ENCODE measurements at regions not wholly inside any gene's neighbourhood (a gene's known extent, or its start where the extent isn't known, plus 50 kb on each side); places are given as distances from the start of the nearest gene placed in this dataset.

DNA sequence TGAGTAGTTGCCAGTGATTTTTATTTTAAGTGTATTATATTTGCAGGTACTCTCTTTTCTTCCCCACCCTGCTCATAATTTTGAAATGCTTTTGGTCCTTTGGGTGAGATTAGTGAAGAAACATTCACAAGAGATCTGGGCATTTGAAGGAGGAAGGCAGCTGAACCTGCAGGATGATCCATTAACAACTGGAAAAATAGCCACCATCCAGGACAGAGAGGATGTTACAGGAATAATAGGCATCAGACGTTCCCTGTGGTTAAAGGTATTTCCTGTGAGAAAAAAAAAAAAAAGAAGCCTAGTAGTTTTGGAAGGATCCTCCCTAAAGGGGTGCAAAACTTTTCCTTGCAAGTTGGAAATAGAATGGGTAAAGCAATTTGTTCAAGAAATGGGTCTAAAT, 145.3 kb downstream of the SLC38A4 start:
- TF ChIP-seq, protein P1, sequence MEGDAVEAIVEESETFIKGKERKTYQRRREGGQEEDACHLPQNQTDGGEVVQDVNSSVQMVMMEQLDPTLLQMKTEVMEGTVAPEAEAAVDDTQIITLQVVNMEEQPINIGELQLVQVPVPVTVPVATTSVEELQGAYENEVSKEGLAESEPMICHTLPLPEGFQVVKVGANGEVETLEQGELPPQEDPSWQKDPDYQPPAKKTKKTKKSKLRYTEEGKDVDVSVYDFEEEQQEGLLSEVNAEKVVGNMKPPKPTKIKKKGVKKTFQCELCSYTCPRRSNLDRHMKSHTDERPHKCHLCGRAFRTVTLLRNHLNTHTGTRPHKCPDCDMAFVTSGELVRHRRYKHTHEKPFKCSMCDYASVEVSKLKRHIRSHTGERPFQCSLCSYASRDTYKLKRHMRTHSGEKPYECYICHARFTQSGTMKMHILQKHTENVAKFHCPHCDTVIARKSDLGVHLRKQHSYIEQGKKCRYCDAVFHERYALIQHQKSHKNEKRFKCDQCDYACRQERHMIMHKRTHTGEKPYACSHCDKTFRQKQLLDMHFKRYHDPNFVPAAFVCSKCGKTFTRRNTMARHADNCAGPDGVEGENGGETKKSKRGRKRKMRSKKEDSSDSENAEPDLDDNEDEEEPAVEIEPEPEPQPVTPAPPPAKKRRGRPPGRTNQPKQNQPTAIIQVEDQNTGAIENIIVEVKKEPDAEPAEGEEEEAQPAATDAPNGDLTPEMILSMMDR (IDR thresholded peaks at IDR 0.05), result no peak
- TF ChIP-seq POLR2AphosphoS5 (IDR thresholded peaks at IDR 0.05), result no peak
